H9 (cell line): ENCODE measurements at regions not wholly inside any gene's neighbourhood (a gene's known extent, or its start where the extent isn't known, plus 50 kb on each side); places are given as distances from the start of the nearest gene placed in this dataset.

Source experiments
- DNase-seq: peaks from one replicate; pipeline ENCODE4 v3.0.0-alpha.2; 2017
- H2AFZ ChIP-seq: one replicate; pipeline ENCODE4 v1.6.1; 2013; ENCODE audit warnings: mild to moderate bottlenecking, low read length, control low read depth, moderate library complexity
- H2AK5ac ChIP-seq: 2 replicates; pipeline ENCODE4 v1.6.1; 2013; ENCODE audit warnings: low read length, control low read depth, mixed read lengths; ENCODE audit not compliant: insufficient read length
- H2BK120ac ChIP-seq: one replicate; pipeline ENCODE4 v1.6.1; 2013; ENCODE audit warnings: low read depth, mild to moderate bottlenecking, low read length, control low read depth, inconsistent platforms; ENCODE audit not compliant: poor library complexity, severe bottlenecking
- H2BK12ac ChIP-seq: 2 replicates; pipeline ENCODE4 v1.6.1; 2013; ENCODE audit warnings: low read length, control low read depth, mixed read lengths, low read depth; ENCODE audit not compliant: insufficient read length
- H2BK15ac ChIP-seq: 2 replicates; pipeline ENCODE4 v1.6.1; 2013; ENCODE audit warnings: low read depth, low read length, control low read depth
- H2BK20ac ChIP-seq: one replicate; pipeline ENCODE4 v1.6.1; 2013; ENCODE audit warnings: low read depth, mild to moderate bottlenecking, low read length, control low read depth, inconsistent platforms; ENCODE audit not compliant: poor library complexity, severe bottlenecking
- H2BK5ac ChIP-seq: 2 replicates; pipeline ENCODE4 v1.6.1; 2013; ENCODE audit warnings: low read length, control low read depth, mixed read lengths; ENCODE audit not compliant: insufficient read length
- H3K14ac ChIP-seq: 2 replicates; pipeline ENCODE4 v1.6.1; 2013; ENCODE audit warnings: low read length, control low read depth; ENCODE audit not compliant: insufficient read depth
- H3K18ac ChIP-seq: 2 replicates; pipeline ENCODE4 v1.6.1; 2013; ENCODE audit warnings: low read depth, mild to moderate bottlenecking, mixed read lengths, low read length, control low read depth; ENCODE audit not compliant: insufficient read length
- H3K23ac ChIP-seq: 2 replicates; pipeline ENCODE4 v1.6.1; 2013; ENCODE audit warnings: low read length, control low read depth, mixed read lengths, low read depth; ENCODE audit not compliant: insufficient read length
- H3K23me2 ChIP-seq: 2 replicates; pipeline ENCODE4 v1.6.1; 2013; ENCODE audit warnings: low read depth, mild to moderate bottlenecking, mixed read lengths, low read length, control low read depth; ENCODE audit not compliant: insufficient read length, poor library complexity, severe bottlenecking
- H3K27ac ChIP-seq: 2 replicates; pipeline ENCODE4 v1.5.1; 2013; ENCODE audit warnings: low read length, control low read depth, mixed read lengths, low read depth; ENCODE audit not compliant: insufficient read length
- H3K27me3 ChIP-seq: 2 replicates; pipeline ENCODE4 v1.6.1; 2013; ENCODE audit warnings: low read length, control low read depth, inconsistent platforms; ENCODE audit not compliant: insufficient read depth
- H3K4ac ChIP-seq: 2 replicates; pipeline ENCODE4 v1.6.1; 2013; ENCODE audit warnings: low read depth, mild to moderate bottlenecking, control low read depth, inconsistent platforms, low read length, moderate library complexity
- H3K4me1 ChIP-seq: 2 replicates; pipeline ENCODE4 v1.6.1; 2013; ENCODE audit warnings: low read length, control low read depth, inconsistent platforms; ENCODE audit not compliant: insufficient read depth
- H3K4me2 ChIP-seq: 2 replicates; pipeline ENCODE4 v1.6.1; 2013; ENCODE audit warnings: low read length, control low read depth, mixed read lengths; ENCODE audit not compliant: insufficient read length, insufficient read depth
- H3K56ac ChIP-seq: 2 replicates; pipeline ENCODE4 v1.6.1; 2013; ENCODE audit warnings: low read depth, mild to moderate bottlenecking, mixed read lengths, low read length, control low read depth; ENCODE audit not compliant: insufficient read length
- H3K79me1 ChIP-seq: 2 replicates; pipeline ENCODE4 v1.6.1; 2013; ENCODE audit warnings: low read depth, mild to moderate bottlenecking, moderate library complexity, low read length, control low read depth, inconsistent platforms; ENCODE audit not compliant: insufficient read depth, poor library complexity, severe bottlenecking
- H3K79me2 ChIP-seq: 2 replicates; pipeline ENCODE4 v1.6.1; 2013; ENCODE audit warnings: low read length, control low read depth, inconsistent platforms; ENCODE audit not compliant: insufficient read depth
- H3K9ac ChIP-seq: 2 replicates; pipeline ENCODE4 v1.6.1; 2013; ENCODE audit warnings: low read length, control low read depth, mixed read lengths; ENCODE audit not compliant: insufficient read length; ENCODE audit errors: extremely low read depth
- H3K9me3 ChIP-seq: one replicate; pipeline ENCODE4 v1.6.1; 2013; ENCODE audit warnings: low read depth, low read length, inconsistent platforms; ENCODE audit not compliant: control insufficient read depth
- H3T11ph ChIP-seq: one replicate; pipeline ENCODE4 v1.6.1; 2013; ENCODE audit warnings: mild to moderate bottlenecking, low read length, control low read depth, inconsistent platforms
- H4K20me1 ChIP-seq: one replicate; pipeline ENCODE4 v1.6.1; 2013; ENCODE audit not compliant: control insufficient read depth, insufficient read length, insufficient read depth
- H4K5ac ChIP-seq: 2 replicates; pipeline ENCODE4 v1.6.1; 2013; ENCODE audit warnings: low read depth, mild to moderate bottlenecking, mixed read lengths, low read length, control low read depth; ENCODE audit not compliant: insufficient read length
- H4K8ac ChIP-seq: replicated peaks from 2 replicates; pipeline ENCODE4 v1.6.1; 2013; ENCODE audit warnings: low read length, control low read depth, mixed read lengths, low read depth; ENCODE audit not compliant: insufficient read length
- H4K91ac ChIP-seq: 2 replicates; pipeline ENCODE4 v1.6.1; 2013; ENCODE audit warnings: low read depth, mild to moderate bottlenecking, moderate library complexity, mixed read lengths, low read length, control low read depth; ENCODE audit not compliant: insufficient read length
- H3K27ac Mint-ChIP-seq, 3 experiments: 2 replicates in 2 of 3; 3 replicates in 1 of 3; pipeline ENCODE4 v1.8.0; 2020 to 2021; ENCODE audit warnings: mixed read lengths in 3 of 3, mild to moderate bottlenecking in 1 of 3, moderate library complexity in 1 of 3
- H3K27me3 Mint-ChIP-seq: 2 replicates; pipeline ENCODE4 v1.8.0; 2021; ENCODE audit warnings: low read depth, mild to moderate bottlenecking, moderate library complexity, mixed read lengths
- H3K36me3 Mint-ChIP-seq, 3 experiments: 2 replicates in 2 of 3; 3 replicates in 1 of 3; pipeline ENCODE4 v1.8.0; 2020 to 2021; ENCODE audit warnings: low read depth in 3 of 3, mixed read lengths in 3 of 3; ENCODE audit not compliant: insufficient read depth in 1 of 3
- H3K4me1 Mint-ChIP-seq, 2 experiments: 2 replicates each; pipeline ENCODE4 v1.8.0; 2020; ENCODE audit warnings: mixed read lengths in 2 of 2
- H3K4me3 Mint-ChIP-seq, 2 experiments: 2 replicates in 1 of 2; 3 replicates in 1 of 2; pipeline ENCODE4 v1.8.0; 2020 to 2021; ENCODE audit warnings: mild to moderate bottlenecking in 2 of 2, mixed read lengths in 2 of 2, moderate library complexity in 1 of 2
- H3K9me3 Mint-ChIP-seq, 2 experiments: 2 replicates in 1 of 2; 3 replicates in 1 of 2; pipeline ENCODE4 v1.8.0; 2020; ENCODE audit warnings: mild to moderate bottlenecking in 2 of 2, mixed read lengths in 2 of 2, moderate library complexity in 1 of 2
- CTCF ChIP-seq: fragments of 200-600 bp; sonication (generic); conservative IDR thresholded peaks from 3 replicates; pipeline ENCODE4 v1.8.0; 2021; ENCODE audit warnings: antibody characterized with exemption, mild to moderate bottlenecking
- WGBS: extraction: QIAGEN DNeasy Blood & Tissue Kit; methylation state at CpG from one replicate; pipeline ENCODE4 v1.1.7; 2013; ENCODE audit warnings: missing lambda C conversion rate, low lambda C conversion rate, mixed read lengths; ENCODE audit not compliant: insufficient read length; ENCODE audit errors: extremely low coverage; 5-methylcytosine and 5-hydroxymethylcytosine counted together

GRCh38 chr2:217732992-217733391, 269.8 kb downstream of the TNS1 start:
- Histone ChIP-seq H3K79me1 (no peaks in the 10 kb centered on the region), H3K79me2 (no peaks in the 10 kb centered on the region), H3K23me2 (no peaks in the 10 kb centered on the region), H4K20me1 (no peaks in the 10 kb centered on the region), H3K27me3 (no peaks in the 10 kb centered on the region), H3K56ac (no peak overlapping the region), H3K9me3 (no peaks in the 10 kb centered on the region), H3K27ac (no peak overlapping the region), H3K18ac (no peak overlapping the region), H4K91ac (no peak overlapping the region), H2AFZ (no peak overlapping the region), H2AK5ac (no peak overlapping the region), H3K14ac (no peak overlapping the region), H3K4ac (no peak overlapping the region), H4K8ac (no peak overlapping the region), H3K4me1 (no peaks in the 10 kb centered on the region), H3T11ph (no peak overlapping the region), H2BK12ac (no peak overlapping the region), H2BK120ac (no peak overlapping the region), H3K23ac (no peak overlapping the region), H4K5ac (no peak overlapping the region), H3K9ac (no peak overlapping the region), H2BK15ac (no peak overlapping the region), H2BK20ac (no peak overlapping the region), H2BK5ac (no peak overlapping the region), H3K4me2 (no peak overlapping the region)
- WGBS, result no CpG with 5 or more reads among the region's 3 CpGs
- no peak for TF ChIP-seq CTCF
- Mint-ChIP-seq H3K4me1 (peaks cover 0 to 8% of the 10 kb centered on the region in 2 experiments; a peak in 1 of 4 replicates), H3K36me3 (no peaks in the 10 kb centered on the region), H3K27me3 (no peaks in the 10 kb centered on the region; the same call in none of the 2 replicates), H3K9me3 (no peaks in the 10 kb centered on the region), H3K4me3 (no peak overlapping the region; a peak in 1 of 5 replicates), H3K27ac (no peak overlapping the region)
- no peak for DNase-seq
